ENCODE measurements at regions not wholly inside any gene's neighbourhood (a gene's known extent, or its start where the extent isn't known, plus 50 kb on each side); places are given as distances from the start of the nearest gene placed in this dataset.

DNA sequence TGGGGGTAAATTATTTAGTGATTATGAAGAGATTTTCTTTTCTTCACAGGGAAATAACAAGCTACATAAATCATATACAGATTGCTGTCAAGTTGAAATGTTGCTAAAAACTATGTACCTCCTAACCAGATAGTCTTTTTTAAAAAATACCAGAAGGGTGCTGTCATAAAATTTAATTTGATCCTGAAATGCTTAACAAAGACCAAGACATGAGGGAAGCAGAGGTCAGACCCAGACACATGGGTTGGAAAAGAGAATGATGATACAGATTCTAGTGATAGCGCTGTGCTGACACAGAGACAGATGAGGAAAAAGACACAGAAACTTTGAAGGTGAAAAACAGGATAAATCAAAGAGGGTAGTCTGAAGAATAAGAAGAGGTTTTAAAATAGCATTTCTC, 573.1 kb downstream of the HACE1 start:
- TF ChIP-seq TAF1 (IDR thresholded peaks at IDR 0.05; ENCODE audit: low read depth), result no peak
- TF ChIP-seq RAD21 (IDR thresholded peaks at IDR 0.05; ENCODE audit: low read depth), result no peak
- no peak for TF ChIP-seq EP300 (IDR thresholded peaks at IDR 0.05; ENCODE audit: borderline replicate concordance)
- TF ChIP-seq FOXM1 (IDR thresholded peaks at IDR 0.05; ENCODE audit: borderline replicate concordance, low read depth), result no peak
- TF ChIP-seq, protein P1, sequence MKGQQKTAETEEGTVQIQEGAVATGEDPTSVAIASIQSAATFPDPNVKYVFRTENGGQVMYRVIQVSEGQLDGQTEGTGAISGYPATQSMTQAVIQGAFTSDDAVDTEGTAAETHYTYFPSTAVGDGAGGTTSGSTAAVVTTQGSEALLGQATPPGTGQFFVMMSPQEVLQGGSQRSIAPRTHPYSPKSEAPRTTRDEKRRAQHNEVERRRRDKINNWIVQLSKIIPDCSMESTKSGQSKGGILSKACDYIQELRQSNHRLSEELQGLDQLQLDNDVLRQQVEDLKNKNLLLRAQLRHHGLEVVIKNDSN (IDR thresholded peaks at IDR 0.05), result no peak
- no peak for TF ChIP-seq EGR1 (IDR thresholded peaks at IDR 0.05)
- TF ChIP-seq YY1 (IDR thresholded peaks at IDR 0.05; ENCODE audit: low read depth), result no peak
- TF ChIP-seq, protein P2, sequence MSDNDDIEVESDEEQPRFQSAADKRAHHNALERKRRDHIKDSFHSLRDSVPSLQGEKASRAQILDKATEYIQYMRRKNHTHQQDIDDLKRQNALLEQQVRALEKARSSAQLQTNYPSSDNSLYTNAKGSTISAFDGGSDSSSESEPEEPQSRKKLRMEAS (IDR thresholded peaks at IDR 0.05), result no peak
- TF ChIP-seq NFIC (IDR thresholded peaks at IDR 0.05), result no peak
- TF ChIP-seq TCF12 (IDR thresholded peaks at IDR 0.05; ENCODE audit: low read depth), result no peak
- TF ChIP-seq TEAD4 (IDR thresholded peaks at IDR 0.05), result no peak
- TF ChIP-seq, protein P3, sequence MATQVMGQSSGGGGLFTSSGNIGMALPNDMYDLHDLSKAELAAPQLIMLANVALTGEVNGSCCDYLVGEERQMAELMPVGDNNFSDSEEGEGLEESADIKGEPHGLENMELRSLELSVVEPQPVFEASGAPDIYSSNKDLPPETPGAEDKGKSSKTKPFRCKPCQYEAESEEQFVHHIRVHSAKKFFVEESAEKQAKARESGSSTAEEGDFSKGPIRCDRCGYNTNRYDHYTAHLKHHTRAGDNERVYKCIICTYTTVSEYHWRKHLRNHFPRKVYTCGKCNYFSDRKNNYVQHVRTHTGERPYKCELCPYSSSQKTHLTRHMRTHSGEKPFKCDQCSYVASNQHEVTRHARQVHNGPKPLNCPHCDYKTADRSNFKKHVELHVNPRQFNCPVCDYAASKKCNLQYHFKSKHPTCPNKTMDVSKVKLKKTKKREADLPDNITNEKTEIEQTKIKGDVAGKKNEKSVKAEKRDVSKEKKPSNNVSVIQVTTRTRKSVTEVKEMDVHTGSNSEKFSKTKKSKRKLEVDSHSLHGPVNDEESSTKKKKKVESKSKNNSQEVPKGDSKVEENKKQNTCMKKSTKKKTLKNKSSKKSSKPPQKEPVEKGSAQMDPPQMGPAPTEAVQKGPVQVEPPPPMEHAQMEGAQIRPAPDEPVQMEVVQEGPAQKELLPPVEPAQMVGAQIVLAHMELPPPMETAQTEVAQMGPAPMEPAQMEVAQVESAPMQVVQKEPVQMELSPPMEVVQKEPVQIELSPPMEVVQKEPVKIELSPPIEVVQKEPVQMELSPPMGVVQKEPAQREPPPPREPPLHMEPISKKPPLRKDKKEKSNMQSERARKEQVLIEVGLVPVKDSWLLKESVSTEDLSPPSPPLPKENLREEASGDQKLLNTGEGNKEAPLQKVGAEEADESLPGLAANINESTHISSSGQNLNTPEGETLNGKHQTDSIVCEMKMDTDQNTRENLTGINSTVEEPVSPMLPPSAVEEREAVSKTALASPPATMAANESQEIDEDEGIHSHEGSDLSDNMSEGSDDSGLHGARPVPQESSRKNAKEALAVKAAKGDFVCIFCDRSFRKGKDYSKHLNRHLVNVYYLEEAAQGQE (IDR thresholded peaks at IDR 0.05; ENCODE audit: low read depth), result no peak
- no peak for TF ChIP-seq CREB1 (IDR thresholded peaks at IDR 0.05; ENCODE audit: low read depth)
- no peak for TF ChIP-seq ZBTB7A (IDR thresholded peaks at IDR 0.05; ENCODE audit: low read depth)
- TF ChIP-seq CEBPB (IDR thresholded peaks at IDR 0.05), result no peak

DNA sequence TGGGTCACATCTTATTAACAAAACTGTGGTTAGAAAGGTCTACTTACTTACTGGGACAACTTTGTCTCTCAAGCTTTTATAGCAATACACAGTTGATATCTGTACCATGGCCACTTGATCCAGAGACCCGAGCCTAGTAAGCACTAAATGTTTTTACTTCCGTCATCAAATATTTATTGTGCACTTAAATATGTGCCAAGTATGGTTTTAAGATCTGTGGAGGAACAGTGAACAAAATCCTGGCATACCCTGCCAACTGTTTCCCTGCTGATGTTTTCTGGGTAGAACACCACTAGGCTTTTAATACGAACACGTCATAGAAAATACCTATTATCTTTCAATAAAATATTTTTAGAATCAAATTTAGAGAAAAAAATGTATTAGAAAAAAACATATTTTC, 574.8 kb downstream of the HACE1 start:
- TF ChIP-seq, protein P3 (IDR thresholded peaks at IDR 0.05; ENCODE audit: low read depth), result no peak

DNA sequence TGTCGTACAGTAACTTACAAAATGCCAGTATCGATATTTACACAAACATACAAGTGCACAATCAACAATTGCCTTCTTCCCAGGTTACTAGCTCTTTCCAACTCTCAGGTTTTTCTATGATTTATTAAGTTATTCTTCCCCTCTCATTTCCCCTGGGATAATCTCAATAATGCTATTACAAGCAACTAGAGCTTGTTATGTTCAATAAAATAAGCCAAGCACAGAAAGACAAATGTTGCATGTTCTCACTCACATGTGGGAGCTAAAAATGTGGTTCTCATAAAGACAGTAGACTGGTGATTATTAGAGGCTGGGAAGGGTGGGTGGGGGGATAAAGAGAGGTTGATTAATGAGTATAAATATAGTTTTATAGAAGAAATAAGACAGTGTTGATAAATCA, 577.1 kb downstream of the HACE1 start:
- TF ChIP-seq, protein P1 (IDR thresholded peaks at IDR 0.05), result no peak

DNA sequence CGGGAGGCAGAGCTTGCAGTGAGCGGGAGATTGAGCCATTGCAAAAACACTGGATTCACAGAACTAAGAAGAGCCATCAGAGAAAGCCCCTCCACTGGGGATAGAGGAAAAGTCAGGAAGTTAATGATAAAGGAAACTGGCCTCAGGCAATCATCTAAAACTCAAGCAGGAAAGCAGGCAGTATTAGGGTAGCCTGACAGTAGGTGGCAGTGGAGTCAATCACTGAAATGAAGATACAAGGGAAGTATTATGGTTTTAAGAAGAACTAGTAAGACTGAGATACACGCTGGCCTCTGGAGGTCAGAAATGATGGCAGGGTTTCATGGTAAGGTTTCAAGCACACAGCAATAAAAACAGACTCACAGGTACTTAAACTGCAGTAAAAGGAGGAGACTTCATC, 578.3 kb downstream of the HACE1 start:
- TF ChIP-seq EGR1 (IDR thresholded peaks at IDR 0.05) (no peak), RAD21 (IDR thresholded peaks at IDR 0.05; ENCODE audit: low read depth) (peak; percentile 26; the same call in 1 of the 2 replicates)

DNA sequence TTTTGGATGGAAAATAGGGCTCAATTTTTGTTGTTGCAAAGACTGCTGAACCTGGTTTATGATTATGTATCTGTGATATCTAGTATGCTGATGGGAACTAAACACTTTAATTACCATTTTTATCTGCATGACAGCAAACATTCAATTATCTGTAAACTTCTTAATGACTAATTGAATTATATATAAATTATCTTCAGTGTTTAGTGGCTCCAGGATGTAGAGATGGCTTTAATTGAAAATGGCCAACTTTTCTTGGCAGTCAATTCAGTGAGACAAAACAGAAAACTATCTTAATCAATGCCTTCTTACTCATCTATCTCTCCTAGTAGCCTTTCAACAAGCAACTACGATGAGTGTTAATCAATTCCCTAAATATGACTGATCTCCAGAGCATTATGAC, 591.3 kb downstream of the HACE1 start:
- no peak for TF ChIP-seq RAD21 (IDR thresholded peaks at IDR 0.05; ENCODE audit: low read depth)
- TF ChIP-seq, protein P2 (IDR thresholded peaks at IDR 0.05), result no peak
- TF ChIP-seq, protein P3 (IDR thresholded peaks at IDR 0.05; ENCODE audit: low read depth), result no peak

DNA sequence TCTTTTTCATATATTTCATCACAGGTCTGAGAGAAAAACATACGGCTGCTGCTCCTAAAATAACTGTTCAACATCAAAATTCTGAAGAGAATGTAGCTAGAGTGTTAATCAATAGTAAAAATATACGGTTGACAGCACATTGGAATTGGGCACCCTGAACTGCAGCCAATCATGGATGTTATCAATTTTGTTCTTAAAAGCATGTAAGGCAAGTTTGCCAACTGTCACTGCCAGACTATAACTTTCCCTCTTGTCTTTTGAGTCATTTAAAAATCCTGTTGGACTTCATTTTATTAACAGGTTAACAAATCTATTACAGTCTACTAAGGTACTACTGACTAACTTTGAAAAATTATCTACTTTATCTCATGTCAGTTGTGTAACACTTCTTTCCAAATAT, 592.8 kb downstream of the HACE1 start:
- TF ChIP-seq, protein P3 (IDR thresholded peaks at IDR 0.05; ENCODE audit: low read depth), result no peak
- no peak for TF ChIP-seq ZBTB7A (IDR thresholded peaks at IDR 0.05; ENCODE audit: low read depth)
- no peak for TF ChIP-seq YY1 (IDR thresholded peaks at IDR 0.05; ENCODE audit: low read depth)
- TF ChIP-seq, protein P2 (IDR thresholded peaks at IDR 0.05), result no peak
- no peak for TF ChIP-seq CREB1 (IDR thresholded peaks at IDR 0.05; ENCODE audit: low read depth)
- TF ChIP-seq FOXM1 (IDR thresholded peaks at IDR 0.05; ENCODE audit: borderline replicate concordance, low read depth), result no peak
- TF ChIP-seq TCF12 (IDR thresholded peaks at IDR 0.05; ENCODE audit: low read depth), result no peak
- no peak for TF ChIP-seq NFIC (IDR thresholded peaks at IDR 0.05)
- TF ChIP-seq, protein P1 (IDR thresholded peaks at IDR 0.05), result no peak
- TF ChIP-seq RAD21 (IDR thresholded peaks at IDR 0.05; ENCODE audit: low read depth), result no peak
- TF ChIP-seq TAF1 (IDR thresholded peaks at IDR 0.05; ENCODE audit: low read depth), result no peak
- no peak for TF ChIP-seq CEBPB (IDR thresholded peaks at IDR 0.05)
- no peak for TF ChIP-seq EGR1 (IDR thresholded peaks at IDR 0.05)
- no peak for TF ChIP-seq TEAD4 (IDR thresholded peaks at IDR 0.05)
- TF ChIP-seq EP300 (IDR thresholded peaks at IDR 0.05; ENCODE audit: borderline replicate concordance), result no peak

Measured in Ishikawa (cell line).